BLaER1 treated with 17β-estradiol and CSF1 and Interleukin-3, amounts not matched to agents 10 nM and 100 nM (cell line): ENCODE measurements at regions not wholly inside any gene's neighbourhood (a gene's known extent, or its start where the extent isn't known, plus 50 kb on each side); places are given as distances from the start of the nearest gene placed in this dataset.

Experiments
- H3K27ac ChIP-seq, 11 experiments: shearing (Covaris generic); formaldehyde crosslinking; 2 replicates each; pipeline ENCODE4 v1.8.1; 2022
- H3K27me3 ChIP-seq, 11 experiments: shearing (Covaris generic); formaldehyde crosslinking; 2 replicates each; pipeline ENCODE4 v1.8.1; 2022
- H3K36me3 ChIP-seq, 11 experiments: shearing (Covaris generic); formaldehyde crosslinking; 2 replicates each; pipeline ENCODE4 v1.8.1; 2022
- H3K4me1 ChIP-seq, 10 experiments: shearing (Covaris generic); formaldehyde crosslinking; 2 replicates each; pipeline ENCODE4 v1.8.1; 2022
- H3K4me2 ChIP-seq, 11 experiments: shearing (Covaris generic); formaldehyde crosslinking; 2 replicates each; pipeline ENCODE4 v1.8.1; 2022
- H3K4me3 ChIP-seq, 10 experiments: shearing (Covaris generic); formaldehyde crosslinking; 2 replicates each; pipeline ENCODE4 v1.8.1; 2022
- H3K9ac ChIP-seq, 11 experiments: shearing (Covaris generic); formaldehyde crosslinking; 2 replicates each; pipeline ENCODE4 v1.8.1; 2022
- H3K9me3 ChIP-seq, 11 experiments: shearing (Covaris generic); formaldehyde crosslinking; replicated peaks in 1 of 11; 2 replicates each; pipeline ENCODE4 v1.8.1; 2022
- H4K20me1 ChIP-seq, 11 experiments: shearing (Covaris generic); formaldehyde crosslinking; 2 replicates each; pipeline ENCODE4 v1.8.1; 2022
- Cebpa-rat ChIP-seq, 11 experiments: shearing (Covaris generic); IDR thresholded peaks; 2 replicates each; pipeline ENCODE4 v1.8.1; 2022

DNA sequence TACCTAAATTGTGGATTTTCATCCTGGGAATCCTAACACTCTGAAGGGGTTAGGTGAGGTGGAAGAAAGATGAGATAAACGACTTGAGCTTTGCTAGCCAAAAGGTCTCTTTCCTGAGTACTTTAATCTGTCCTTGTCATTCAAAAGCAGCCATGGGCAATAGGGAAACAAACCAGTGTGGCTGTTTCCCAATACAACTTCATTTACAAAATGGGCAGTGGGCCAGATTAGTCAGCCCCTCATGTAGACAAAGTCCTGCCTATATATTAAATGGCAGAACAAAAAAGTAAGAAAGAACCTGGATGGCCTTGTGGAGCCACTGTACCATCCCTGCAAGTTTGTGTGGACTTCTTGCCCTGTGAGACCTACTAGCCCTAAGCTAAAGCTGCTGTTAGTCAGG lies 51.0 kb upstream of the NFIL3 start:
- Histone ChIP-seq H3K4me1 (peaks cover 0 to 9% (median 7%) of the 10 kb centered on the region in 10 experiments; a peak in 9 of 20 replicates), H3K27me3 (no peaks in the 10 kb centered on the region), H4K20me1 (no peaks in the 10 kb centered on the region), H3K4me3 (no peak overlapping the region), H3K9me3 (peaks cover 12 to 20% (median 15%) of the 10 kb centered on the region in 11 experiments), H3K27ac (no peak overlapping the region), H3K36me3 (no peaks in the 10 kb centered on the region), H3K9ac (no peak overlapping the region), H3K4me2 (no peak overlapping the region)
- TF ChIP-seq Cebpa-rat (IDR thresholded peaks at IDR 0.05), result no peak
